ENCODE measurements at regions not wholly inside any gene's neighbourhood (a gene's known extent, or its start where the extent isn't known, plus 50 kb on each side); places are given as distances from the start of the nearest gene placed in this dataset.

GRCh38 chr2:236774171-236774570 lies 204.5 kb downstream of the ACKR3 start:
- no peaks in the 10 kb centered on the region for H3K9me3 ChIP-seq (ENCODE audit: control insufficient read depth in 1 of 2, insufficient read depth in 1 of 2, low read length in 2 of 2)
- Mint-ChIP-seq H3K36me3 (ENCODE audit: low read depth) (no peaks in the 10 kb centered on the region), H3K9me3 (no peaks in the 10 kb centered on the region), H3K4me3 (no peak overlapping the region), H3K4me1 (ENCODE audit: low read depth) (no peaks in the 10 kb centered on the region), H3K27ac (no peak overlapping the region), H3K27me3 (peaks cover 2% of the 10 kb centered on the region)
- peaks cover 0 to 2% of the 10 kb centered on the region in 2 experiments for H3K27me3 ChIP-seq (ENCODE audit: control insufficient read depth in 1 of 2, insufficient read depth in 2 of 2, low read length in 2 of 2)
- CTCF ChIA-PET = no interaction called here
- DNase-seq = no peak
- no peak overlapping the region for H3K4me3 ChIP-seq (ENCODE audit: low read length)
- H3K36me3 ChIP-seq (ENCODE audit: insufficient read depth, low read length) = no peaks in the 10 kb centered on the region
- no peak for TF ChIP-seq CTCF (IDR thresholded peaks at IDR 0.05)
- no peak overlapping the region for H3K27ac ChIP-seq (ENCODE audit: low read depth in 1 of 2, low read length in 2 of 2)
- ATAC-seq (ENCODE audit: poor library complexity) = no peak
- H3K4me1 ChIP-seq (ENCODE audit: insufficient read depth, low read length) = no peaks in the 10 kb centered on the region
- POLR2A ChIA-PET = no interaction called here
- intact Hi-C loops (cut with DNase I, micrococcal nuclease) = loop anchor here in 1 of 2 experiments (1.0 kb wide), 1 partner anchor 33 kb away; no protein-coding TSS in a partner anchor

- H3K4me3 ChIP-seq (ENCODE audit: low read length) = no peak overlapping the region
- ChIA-PET POLR2A (no interaction called here), CTCF (interaction anchor here (0.6 kb wide), 1 partner anchor 34 kb away, joined by 4 read pairs; no protein-coding TSS in a partner anchor)
- Mint-ChIP-seq H3K9me3 (no peaks in the 10 kb centered on the region), H3K4me3 (no peak overlapping the region), H3K4me1 (ENCODE audit: low read depth) (no peaks in the 10 kb centered on the region), H3K36me3 (ENCODE audit: low read depth) (no peaks in the 10 kb centered on the region), H3K27ac (no peak overlapping the region), H3K27me3 (peaks cover 5% of the 10 kb centered on the region)
- no peaks in the 10 kb centered on the region for H3K4me1 ChIP-seq (ENCODE audit: insufficient read depth, low read length)
- no peak overlapping the region for H3K27ac ChIP-seq (ENCODE audit: low read depth in 1 of 2, low read length in 2 of 2)
- H3K36me3 ChIP-seq (ENCODE audit: insufficient read depth, low read length) = no peaks in the 10 kb centered on the region
- intact Hi-C loops (cut with DNase I, micrococcal nuclease) = no loop called here
- no peaks in the 10 kb centered on the region for H3K9me3 ChIP-seq (ENCODE audit: control insufficient read depth in 1 of 2, insufficient read depth in 1 of 2, low read length in 2 of 2)
- no peaks in the 10 kb centered on the region for H3K27me3 ChIP-seq (ENCODE audit: control insufficient read depth in 1 of 2, insufficient read depth in 2 of 2, low read length in 2 of 2)
- no peak for ATAC-seq (ENCODE audit: poor library complexity)
- no peak for DNase-seq
- no peak for TF ChIP-seq CTCF (IDR thresholded peaks at IDR 0.05)
Observed at GRCh38 chr2:236775511-236775910, 205.9 kb downstream of the ACKR3 start.

- intact Hi-C loops (cut with DNase I, micrococcal nuclease) = no loop called here
- Mint-ChIP-seq H3K27me3 (peaks cover 5% of the 10 kb centered on the region), H3K4me3 (no peak overlapping the region), H3K4me1 (ENCODE audit: low read depth) (no peaks in the 10 kb centered on the region), H3K36me3 (ENCODE audit: low read depth) (no peaks in the 10 kb centered on the region), H3K9me3 (no peaks in the 10 kb centered on the region), H3K27ac (no peak overlapping the region)
- no peak overlapping the region for H3K27ac ChIP-seq (ENCODE audit: low read depth in 1 of 2, low read length in 2 of 2)
- H3K27me3 ChIP-seq (ENCODE audit: control insufficient read depth in 1 of 2, insufficient read depth in 2 of 2, low read length in 2 of 2) = no peaks in the 10 kb centered on the region
- H3K4me3 ChIP-seq (ENCODE audit: low read length) = no peak overlapping the region
- ChIA-PET CTCF (no interaction called here), POLR2A (no interaction called here)
- H3K36me3 ChIP-seq (ENCODE audit: insufficient read depth, low read length) = no peaks in the 10 kb centered on the region
- ATAC-seq (ENCODE audit: poor library complexity) = no peak
- H3K4me1 ChIP-seq (ENCODE audit: insufficient read depth, low read length) = no peaks in the 10 kb centered on the region
- no peak for DNase-seq
- TF ChIP-seq CTCF (IDR thresholded peaks at IDR 0.05) = no peak
- no peaks in the 10 kb centered on the region for H3K9me3 ChIP-seq (ENCODE audit: control insufficient read depth in 1 of 2, insufficient read depth in 1 of 2, low read length in 2 of 2)
Observed at GRCh38 chr2:236776206-236776605, 206.6 kb downstream of the ACKR3 start.

Data from CD4-positive, alpha-beta T cell (primary cell).